SU-DHL-6 (cell line): ENCODE measurements at regions not wholly inside any gene's neighbourhood (a gene's known extent, or its start where the extent isn't known, plus 50 kb on each side); places are given as distances from the start of the nearest gene placed in this dataset.

Source experiments
- CTCF ChIP-seq: fragments of 200-600 bp; sonication (generic); IDR thresholded peaks from one replicate; pipeline ENCODE4 v1.5.1; 2017; ENCODE audit warnings: antibody characterized with exemption, mild to moderate bottlenecking, low read length, moderate library complexity; ENCODE audit not compliant: insufficient read depth, poor library complexity, severe bottlenecking
- EZH2phosphoT487 ChIP-seq: fragments of 200-600 bp; sonication (generic), shearing (Covaris generic); conservative IDR thresholded peaks from 2 replicates; pipeline ENCODE4 v1.6.1; 2018; ENCODE audit warnings: mild to moderate bottlenecking, antibody characterized with exemption, low read length, moderate library complexity, mixed read lengths

- no peak for TF ChIP-seq CTCF
- no peak for TF ChIP-seq EZH2phosphoT487
Measured at GRCh38 chr3:182585532-182586150, 207.7 kb upstream of the ATP11B start.
